ENCODE measurements at regions not wholly inside any gene's neighbourhood (a gene's known extent, or its start where the extent isn't known, plus 50 kb on each side); places are given as distances from the start of the nearest gene placed in this dataset.

DNA sequence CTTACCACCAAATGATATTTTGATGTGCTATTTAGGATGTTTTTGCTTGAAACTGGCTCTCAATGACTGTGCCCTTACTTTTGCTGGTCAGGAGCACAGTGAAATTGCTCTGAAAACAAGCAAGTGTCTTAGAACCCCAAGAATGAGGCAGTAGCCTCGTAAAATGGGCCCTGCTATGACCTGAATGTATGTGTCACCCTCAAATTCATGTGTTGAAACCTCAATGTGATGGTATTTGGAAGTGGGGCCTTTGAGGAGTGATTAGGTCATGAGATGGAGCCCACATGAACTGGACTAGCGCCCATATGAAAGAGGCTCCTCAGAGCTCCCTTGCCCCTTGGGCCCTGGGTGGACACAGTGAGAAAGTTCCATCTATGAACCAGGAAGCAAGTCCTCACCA lies 155.2 kb downstream of the ZIC5 start:
- FAIRE-seq (no peak), DNase-seq (ENCODE audit: low read depth, low spot score) (no peak)
- dilution Hi-C loops (cut with MboI; ENCODE audit: extremely low pct_ligation_motif_present, low sequenced_read_pairs) = no loop called here
- Histone ChIP-seq H3K4me3 (ENCODE audit: control insufficient read depth in 2 of 3, extremely low read depth in 1 of 3, insufficient read depth in 2 of 3, low read depth in 1 of 3, low read length in 3 of 3) (no peak overlapping the region), H3K27ac (ENCODE audit: control insufficient read depth, insufficient read depth, low read length) (no peak overlapping the region), H3K27me3 (ENCODE audit: control insufficient read depth, extremely low read depth, insufficient read depth, low read length) (no peaks in the 10 kb centered on the region), H3K9me1 (ENCODE audit: control insufficient read depth, extremely low read depth, insufficient read depth, low read length) (no peaks in the 10 kb centered on the region), H3K9ac (ENCODE audit: control insufficient read depth, extremely low read depth, insufficient read depth, low read length) (no peak overlapping the region), H4K20me1 (ENCODE audit: control insufficient read depth, extremely low read depth, insufficient read depth, low read length) (no peaks in the 10 kb centered on the region), H3K79me2 (ENCODE audit: control insufficient read depth, insufficient read depth, low read length) (no peaks in the 10 kb centered on the region), H3K9me3 (ENCODE audit: control insufficient read depth, low read depth, low read length) (no peaks in the 10 kb centered on the region), H3K4me2 (ENCODE audit: control insufficient read depth, extremely low read depth, insufficient read depth, low read depth, low read length) (no peak overlapping the region), H2AFZ (ENCODE audit: control insufficient read depth, low read length) (no peak overlapping the region), H3K36me3 (ENCODE audit: control insufficient read depth in 2 of 2, extremely low read depth in 1 of 2, insufficient read depth in 2 of 2, low read length in 2 of 2) (no peaks in the 10 kb centered on the region), H3K4me1 (ENCODE audit: control insufficient read depth, extremely low read depth, insufficient read depth, low read length) (no peaks in the 10 kb centered on the region)
- TF ChIP-seq EZH2 (IDR thresholded peaks at IDR 0.05; ENCODE audit: low read length) = no peak
- TF ChIP-seq, protein P1, sequence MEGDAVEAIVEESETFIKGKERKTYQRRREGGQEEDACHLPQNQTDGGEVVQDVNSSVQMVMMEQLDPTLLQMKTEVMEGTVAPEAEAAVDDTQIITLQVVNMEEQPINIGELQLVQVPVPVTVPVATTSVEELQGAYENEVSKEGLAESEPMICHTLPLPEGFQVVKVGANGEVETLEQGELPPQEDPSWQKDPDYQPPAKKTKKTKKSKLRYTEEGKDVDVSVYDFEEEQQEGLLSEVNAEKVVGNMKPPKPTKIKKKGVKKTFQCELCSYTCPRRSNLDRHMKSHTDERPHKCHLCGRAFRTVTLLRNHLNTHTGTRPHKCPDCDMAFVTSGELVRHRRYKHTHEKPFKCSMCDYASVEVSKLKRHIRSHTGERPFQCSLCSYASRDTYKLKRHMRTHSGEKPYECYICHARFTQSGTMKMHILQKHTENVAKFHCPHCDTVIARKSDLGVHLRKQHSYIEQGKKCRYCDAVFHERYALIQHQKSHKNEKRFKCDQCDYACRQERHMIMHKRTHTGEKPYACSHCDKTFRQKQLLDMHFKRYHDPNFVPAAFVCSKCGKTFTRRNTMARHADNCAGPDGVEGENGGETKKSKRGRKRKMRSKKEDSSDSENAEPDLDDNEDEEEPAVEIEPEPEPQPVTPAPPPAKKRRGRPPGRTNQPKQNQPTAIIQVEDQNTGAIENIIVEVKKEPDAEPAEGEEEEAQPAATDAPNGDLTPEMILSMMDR (optimal IDR thresholded peaks at IDR 0.05 in 1 of 3, IDR thresholded peaks at IDR 0.05 in 1 of 3, conservative IDR thresholded peaks at IDR 0.05 in 1 of 3; ENCODE audit: extremely low read depth in 1 of 3, insufficient read depth in 2 of 3, low read length in 3 of 3) = no peak

DNA sequence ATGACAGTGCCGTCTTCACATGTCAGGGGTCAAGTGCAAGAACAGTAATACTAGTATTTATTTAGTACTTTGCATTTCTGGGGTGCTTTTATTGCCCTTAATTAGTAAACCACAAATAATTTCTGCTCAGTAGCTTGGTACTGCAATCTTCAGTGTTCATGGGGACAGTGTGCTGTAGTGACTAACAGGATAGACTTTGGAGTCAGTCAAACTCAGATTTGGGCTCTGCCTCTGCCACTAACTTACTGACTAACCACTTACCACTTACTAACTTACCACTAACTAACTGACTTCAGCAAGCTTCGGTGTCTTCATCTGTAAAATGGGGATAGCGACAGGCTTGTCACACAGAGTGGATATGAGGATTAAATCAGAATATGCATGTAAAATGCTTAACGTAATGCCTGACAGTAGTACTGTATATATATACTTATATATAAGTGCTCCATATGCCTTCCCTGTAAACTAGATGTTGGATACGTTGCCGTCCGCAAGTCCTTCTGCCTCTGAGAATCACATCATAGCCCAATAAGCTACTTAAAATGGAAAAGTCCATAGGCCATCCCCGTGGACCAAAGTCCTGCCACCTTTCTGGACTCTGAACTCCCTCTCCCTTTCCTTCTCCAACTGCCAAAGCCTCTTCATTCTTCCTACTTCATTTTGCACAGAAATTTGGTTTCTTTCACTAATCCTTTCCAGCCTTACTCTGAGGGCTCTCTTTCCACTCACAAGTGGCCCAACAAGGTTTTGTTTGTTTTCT lies 158.1 kb downstream of the ZIC5 start:
- no peak for FAIRE-seq
- Histone ChIP-seq H3K4me1 (ENCODE audit: control insufficient read depth, extremely low read depth, insufficient read depth, low read length) (no peaks in the 10 kb centered on the region), H3K4me3 (ENCODE audit: control insufficient read depth in 2 of 3, extremely low read depth in 1 of 3, insufficient read depth in 2 of 3, low read depth in 1 of 3, low read length in 3 of 3) (no peak overlapping the region), H3K79me2 (ENCODE audit: control insufficient read depth, insufficient read depth, low read length) (no peaks in the 10 kb centered on the region), H3K9me3 (ENCODE audit: control insufficient read depth, low read depth, low read length) (no peaks in the 10 kb centered on the region), H3K4me2 (ENCODE audit: control insufficient read depth, extremely low read depth, insufficient read depth, low read depth, low read length) (no peak overlapping the region), H3K9ac (ENCODE audit: control insufficient read depth, extremely low read depth, insufficient read depth, low read length) (no peak overlapping the region), H3K27ac (ENCODE audit: control insufficient read depth, insufficient read depth, low read length) (no peak overlapping the region), H4K20me1 (ENCODE audit: control insufficient read depth, extremely low read depth, insufficient read depth, low read length) (no peaks in the 10 kb centered on the region), H2AFZ (ENCODE audit: control insufficient read depth, low read length) (no peak overlapping the region), H3K27me3 (ENCODE audit: control insufficient read depth, extremely low read depth, insufficient read depth, low read length) (no peaks in the 10 kb centered on the region), H3K9me1 (ENCODE audit: control insufficient read depth, extremely low read depth, insufficient read depth, low read length) (no peaks in the 10 kb centered on the region), H3K36me3 (ENCODE audit: control insufficient read depth in 2 of 2, extremely low read depth in 1 of 2, insufficient read depth in 2 of 2, low read length in 2 of 2) (no peaks in the 10 kb centered on the region)
- TF ChIP-seq, protein P1 (optimal IDR thresholded peaks at IDR 0.05 in 1 of 3, IDR thresholded peaks at IDR 0.05 in 1 of 3, conservative IDR thresholded peaks at IDR 0.05 in 1 of 3; ENCODE audit: extremely low read depth in 1 of 3, insufficient read depth in 2 of 3, low read length in 3 of 3) = no peak
- TF ChIP-seq EZH2 (IDR thresholded peaks at IDR 0.05; ENCODE audit: low read length) = no peak
- DNase-seq (ENCODE audit: low read depth, low spot score) = no peak
- dilution Hi-C loops (cut with MboI; ENCODE audit: extremely low pct_ligation_motif_present, low sequenced_read_pairs) = no loop called here
